GM19023 (cell line): ENCODE measurements at regions not wholly inside any gene's neighbourhood (a gene's known extent, or its start where the extent isn't known, plus 50 kb on each side); places are given as distances from the start of the nearest gene placed in this dataset.
"Not testable (repeated sequence)": the region's sequence is repeated elsewhere in the genome, so short reads cannot be mapped to it uniquely, and the experiment has no call there.

Source experiments
- ATAC-seq: cut with Tn5 transposase; IDR thresholded peaks from one replicate; pipeline ENCODE4 v1.9.1; 2021; ENCODE audit warnings: mild to moderate bottlenecking, moderate library complexity; ENCODE audit not compliant: unreplicated experiment

GRCh38 chr7:81152925-81153324 lies 234.1 kb upstream of the SEMA3C start:
- not testable (repeated sequence) for ATAC-seq

GRCh38 chr7:81150951-81151361 lies 232.1 kb upstream of the SEMA3C start:
- ATAC-seq = no peak

GRCh38 chr7:81143856-81144255 lies 225.0 kb upstream of the SEMA3C start:
- ATAC-seq = no peak

GRCh38 chr7:81141257-81142205 lies 222.7 kb upstream of the SEMA3C start:
- ATAC-seq = not testable (repeated sequence)

- ATAC-seq = no peak
Measured at GRCh38 chr7:81140775-81141174, 221.9 kb upstream of the SEMA3C start.

- ATAC-seq = no peak
Measured at GRCh38 chr7:81140252-81140651, 221.4 kb upstream of the SEMA3C start.

- no peak for ATAC-seq
Measured at GRCh38 chr7:81138870-81139269, 220.0 kb upstream of the SEMA3C start.

- no peak for ATAC-seq
Measured at GRCh38 chr7:81135324-81135723, 216.5 kb upstream of the SEMA3C start.

GRCh38 chr7:81128011-81128410 lies 209.2 kb upstream of the SEMA3C start:
- ATAC-seq = no peak

- ATAC-seq = no peak
Measured at GRCh38 chr7:81120803-81121202, 202.0 kb upstream of the SEMA3C start.

GRCh38 chr7:81120111-81120510 lies 201.3 kb upstream of the SEMA3C start:
- no peak for ATAC-seq

- ATAC-seq = no peak
Measured at GRCh38 chr7:81114633-81115032, 195.8 kb upstream of the SEMA3C start.

- no peak for ATAC-seq
Measured at GRCh38 chr7:81112731-81113130, 193.9 kb upstream of the SEMA3C start.

GRCh38 chr7:81111781-81112540 lies 193.1 kb upstream of the SEMA3C start:
- ATAC-seq = no peak

GRCh38 chr7:81111358-81111757 lies 192.5 kb upstream of the SEMA3C start:
- no peak for ATAC-seq

GRCh38 chr7:81110673-81111072 lies 191.8 kb upstream of the SEMA3C start:
- no peak for ATAC-seq

- no peak for ATAC-seq
Measured at GRCh38 chr7:81098213-81098612, 179.4 kb upstream of the SEMA3C start.

- no peak for ATAC-seq
Measured at GRCh38 chr7:81094952-81095351, 176.1 kb upstream of the SEMA3C start.

GRCh38 chr7:81081616-81082015 lies 162.8 kb upstream of the SEMA3C start:
- ATAC-seq = no peak

- no peak for ATAC-seq
Measured at GRCh38 chr7:81080553-81080952, 161.7 kb upstream of the SEMA3C start.

GRCh38 chr7:81079746-81080145 lies 160.9 kb upstream of the SEMA3C start:
- ATAC-seq = no peak

- ATAC-seq = no peak
Measured at GRCh38 chr7:81075150-81075549, 156.3 kb upstream of the SEMA3C start.
